Transverse colon (tissue), 4 donors: ENCODE measurements at regions not wholly inside any gene's neighbourhood (a gene's known extent, or its start where the extent isn't known, plus 50 kb on each side); places are given as distances from the start of the nearest gene placed in this dataset.

Experiments
- DNase-seq: peaks from one replicate; pipeline ENCODE4 v3.0.0-alpha.2; 2019
- H3K27ac ChIP-seq, 4 donors: fragments of 200-600 bp; sonication (generic); 2 replicates each; pipeline ENCODE4 v1.5.1; 2016 to 2018; ENCODE audit warnings: inconsistent platforms in 4 of 4
- H3K27me3 ChIP-seq: fragments of 200-600 bp; sonication (generic); 2 replicates; pipeline ENCODE4 v1.5.1; 2017; ENCODE audit warnings: inconsistent platforms
- H3K36me3 ChIP-seq, 4 donors: fragments of 200-600 bp; sonication (generic); 2 replicates each; pipeline ENCODE4 v1.5.1; 2017 to 2019; ENCODE audit warnings: inconsistent platforms in 4 of 4
- H3K4me1 ChIP-seq, 4 donors: fragments of 200-600 bp; sonication (generic); 2 replicates each; pipeline ENCODE4 v1.5.1; 2017 to 2020; ENCODE audit warnings: inconsistent platforms in 4 of 4
- H3K4me3 ChIP-seq, 4 donors: fragments of 200-600 bp; sonication (generic); 1 replicate in 1 of 4; 2 replicates in 3 of 4; pipeline versions ENCODE4 v1.5.1 to v1.6.1; 2017 to 2019; ENCODE audit warnings: inconsistent platforms in 4 of 4
- H3K9me3 ChIP-seq, 2 donors: fragments of 200-600 bp; sonication (generic); 2 replicates each; pipeline ENCODE4 v1.5.1; 2017 to 2019; ENCODE audit warnings: inconsistent platforms in 2 of 2
- EP300 ChIP-seq: sonication (generic); formaldehyde crosslinking; IDR thresholded peaks from one replicate; pipeline ENCODE4 v1.6.1; 2017; ENCODE audit warnings: antibody characterized with exemption, low read depth
- POLR2A ChIP-seq: fragments of 450-650 bp; IDR thresholded peaks from one replicate; pipeline ENCODE4 v1.6.1; 2016; ENCODE audit warnings: antibody characterized with exemption, mild to moderate bottlenecking, moderate library complexity
- POLR2AphosphoS5 ChIP-seq, 3 donors: sonication (generic); formaldehyde crosslinking; IDR thresholded peaks; one replicate each; pipeline ENCODE4 v1.6.1; 2016; ENCODE audit warnings: antibody characterized with exemption in 3 of 3
- WGBS, 2 donors: methylation state at CpG; one replicate each; pipeline ENCODE4 v1.1.5; 2018; ENCODE audit warnings: low coverage in 1 of 2; 5-methylcytosine and 5-hydroxymethylcytosine counted together
- in situ Hi-C, 4 donors: fragments of 200-750 bp; cut with MboI; loops; one replicate each; pipeline versions ENCODE4 v1.15.0 to v1.15.1; 2017; ENCODE audit warnings: low sequenced_read_pairs in 3 of 4, low pct_ligation_motif_present in 1 of 4, low pct_unique_long_range_greater_than_20kb in 1 of 4
- intact Hi-C: fragments of 100-400 bp; cut with DNase I; formaldehyde crosslinking; loops from one replicate; pipeline ENCODE4 v1.15.1; 2023; ENCODE audit warnings: low total_unique reads
- TF ChIP-seq, protein P1 (sequence below), 5 experiments: fragments of 200-600 bp in 3 of 5; fragments of 450-650 bp in 2 of 5; sonication (generic) in 3 of 5; IDR thresholded peaks; 1 replicate in 2 of 5; 2 replicates in 3 of 5; pipeline ENCODE4 v1.5.1; 2016 to 2017; ENCODE audit warnings: antibody characterized with exemption in 5 of 5, inconsistent platforms in 3 of 5, mild to moderate bottlenecking in 2 of 5, moderate library complexity in 1 of 5

GRCh38 chr13:103983948-103984347, 917.7 kb upstream of the SLC10A2 start:
- Histone ChIP-seq H3K36me3 (no peaks in the 10 kb centered on the region), H3K4me1 (no peaks in the 10 kb centered on the region), H3K9me3 (no peaks in the 10 kb centered on the region), H3K4me3 (no peak overlapping the region), H3K27ac (no peak overlapping the region), H3K27me3 (no peaks in the 10 kb centered on the region)
- intact Hi-C loops = no loop called here
- in situ Hi-C loops = no loop called here
- TF ChIP-seq POLR2A (no peak), POLR2AphosphoS5 (IDR thresholded peaks at IDR 0.05) (no peak), EP300 (no peak)
- TF ChIP-seq, protein P1, sequence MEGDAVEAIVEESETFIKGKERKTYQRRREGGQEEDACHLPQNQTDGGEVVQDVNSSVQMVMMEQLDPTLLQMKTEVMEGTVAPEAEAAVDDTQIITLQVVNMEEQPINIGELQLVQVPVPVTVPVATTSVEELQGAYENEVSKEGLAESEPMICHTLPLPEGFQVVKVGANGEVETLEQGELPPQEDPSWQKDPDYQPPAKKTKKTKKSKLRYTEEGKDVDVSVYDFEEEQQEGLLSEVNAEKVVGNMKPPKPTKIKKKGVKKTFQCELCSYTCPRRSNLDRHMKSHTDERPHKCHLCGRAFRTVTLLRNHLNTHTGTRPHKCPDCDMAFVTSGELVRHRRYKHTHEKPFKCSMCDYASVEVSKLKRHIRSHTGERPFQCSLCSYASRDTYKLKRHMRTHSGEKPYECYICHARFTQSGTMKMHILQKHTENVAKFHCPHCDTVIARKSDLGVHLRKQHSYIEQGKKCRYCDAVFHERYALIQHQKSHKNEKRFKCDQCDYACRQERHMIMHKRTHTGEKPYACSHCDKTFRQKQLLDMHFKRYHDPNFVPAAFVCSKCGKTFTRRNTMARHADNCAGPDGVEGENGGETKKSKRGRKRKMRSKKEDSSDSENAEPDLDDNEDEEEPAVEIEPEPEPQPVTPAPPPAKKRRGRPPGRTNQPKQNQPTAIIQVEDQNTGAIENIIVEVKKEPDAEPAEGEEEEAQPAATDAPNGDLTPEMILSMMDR (IDR thresholded peaks at IDR 0.05) = no peak
- 79 to 83% methylated on average over 3 of the region's 3 CpGs for WGBS, 2 donors
- DNase-seq = no peak

DNA sequence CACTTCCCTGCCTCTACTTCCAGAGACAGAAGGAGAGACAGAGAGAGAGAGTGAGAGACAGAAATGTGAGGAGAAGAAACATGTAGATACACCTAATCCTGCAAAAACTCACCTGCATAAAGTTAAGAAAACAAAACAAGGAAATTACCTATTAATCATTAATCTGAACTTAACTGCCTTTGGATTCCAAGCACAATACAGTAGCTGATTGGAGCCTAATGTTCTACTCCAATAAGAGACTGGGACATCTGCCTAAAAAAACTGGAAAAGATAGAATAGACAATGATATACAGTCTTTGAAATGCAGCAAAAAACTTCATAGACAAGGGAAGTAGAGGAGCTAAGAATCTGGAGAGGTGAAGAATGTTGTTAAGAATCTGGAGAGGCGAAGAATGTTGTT, 910.2 kb upstream of the SLC10A2 start:
- WGBS, 2 donors = 54 to 79% methylated on average over 1 of the region's 1 CpG
- no peak for DNase-seq
- in situ Hi-C loops (no loop called here), intact Hi-C loops (no loop called here)
- H3K36me3 ChIP-seq = no peaks in the 10 kb centered on the region
- H3K27ac ChIP-seq = no peak overlapping the region
- H3K4me1 ChIP-seq = no peaks in the 10 kb centered on the region
- no peaks in the 10 kb centered on the region for H3K27me3 ChIP-seq
- H3K4me3 ChIP-seq = no peak overlapping the region
- no peaks in the 10 kb centered on the region for H3K9me3 ChIP-seq
- no peak for TF ChIP-seq EP300
- no peak for TF ChIP-seq POLR2AphosphoS5 (IDR thresholded peaks at IDR 0.05)
- TF ChIP-seq, protein P1 (IDR thresholded peaks at IDR 0.05) = no peak
- TF ChIP-seq POLR2A = no peak

- WGBS, 2 donors = 94 to 100% methylated on average over 1 of the region's 1 CpG
- in situ Hi-C loops (no loop called here), intact Hi-C loops (no loop called here)
- no peaks in the 10 kb centered on the region for H3K27me3 ChIP-seq
- TF ChIP-seq, protein P1 (IDR thresholded peaks at IDR 0.05) = no peak
- TF ChIP-seq POLR2A (no peak), POLR2AphosphoS5 (IDR thresholded peaks at IDR 0.05) (no peak), EP300 (no peak)
- no peak overlapping the region for H3K27ac ChIP-seq
- no peaks in the 10 kb centered on the region for H3K9me3 ChIP-seq
- no peaks in the 10 kb centered on the region for H3K36me3 ChIP-seq
- H3K4me1 ChIP-seq = no peaks in the 10 kb centered on the region
- no peak overlapping the region for H3K4me3 ChIP-seq
- DNase-seq = no peak
Measured at GRCh38 chr13:103973740-103974139, 907.5 kb upstream of the SLC10A2 start.

GRCh38 chr13:103969520-103970050, 903.4 kb upstream of the SLC10A2 start:
- Histone ChIP-seq H3K27me3 (no peaks in the 10 kb centered on the region), H3K27ac (no peak overlapping the region), H3K4me3 (no peak overlapping the region), H3K9me3 (no peaks in the 10 kb centered on the region), H3K4me1 (no peaks in the 10 kb centered on the region), H3K36me3 (no peaks in the 10 kb centered on the region)
- intact Hi-C loops = no loop called here
- in situ Hi-C loops = no loop called here
- WGBS, 2 donors = 42 to 64% methylated on average over 3 to 4 of the region's 4 CpGs
- no peak for DNase-seq
- TF ChIP-seq, protein P1 (IDR thresholded peaks at IDR 0.05) = no peak
- TF ChIP-seq POLR2AphosphoS5 (IDR thresholded peaks at IDR 0.05) (no peak), EP300 (no peak), POLR2A (no peak)
